ENCODE measurements at regions not wholly inside any gene's neighbourhood (a gene's known extent, or its start where the extent isn't known, plus 50 kb on each side); places are given as distances from the start of the nearest gene placed in this dataset.
"Not testable (repeated sequence)": the region's sequence is repeated elsewhere in the genome, so short reads cannot be mapped to it uniquely, and the experiment has no call there.

DNA sequence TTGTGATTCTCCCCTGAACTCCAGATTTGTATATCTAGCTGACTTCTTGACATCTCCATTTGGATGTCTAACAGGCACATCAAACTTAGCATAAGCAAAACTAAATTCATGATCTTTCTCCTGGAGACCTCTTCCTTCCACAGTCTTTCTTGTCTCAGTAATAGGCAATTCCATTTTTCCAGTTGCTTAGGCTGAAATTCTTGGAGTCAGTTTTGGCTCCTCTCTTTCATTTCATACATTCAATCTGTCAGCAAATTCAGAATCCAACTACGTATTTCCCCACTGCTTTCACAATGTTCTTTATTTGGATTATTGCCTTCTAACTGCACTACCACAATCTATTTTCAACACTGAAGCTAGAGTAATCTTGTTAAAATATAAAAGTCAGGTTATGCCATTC, 219.9 kb upstream of the GLRA2 start:
- intact Hi-C loops (cut with micrococcal nuclease) (no loop called here), in situ Hi-C loops (cut with MboI; ENCODE audit: low sequenced_read_pairs) (no loop called here), dilution Hi-C loops (cut with HindIII; ENCODE audit: low sequenced_read_pairs, unreplicated experiment) (no loop called here)
- TF ChIP-seq RFX5 (IDR thresholded peaks at IDR 0.05; ENCODE audit: low read depth, low read length) = no peak
- TF ChIP-seq, protein P1, sequence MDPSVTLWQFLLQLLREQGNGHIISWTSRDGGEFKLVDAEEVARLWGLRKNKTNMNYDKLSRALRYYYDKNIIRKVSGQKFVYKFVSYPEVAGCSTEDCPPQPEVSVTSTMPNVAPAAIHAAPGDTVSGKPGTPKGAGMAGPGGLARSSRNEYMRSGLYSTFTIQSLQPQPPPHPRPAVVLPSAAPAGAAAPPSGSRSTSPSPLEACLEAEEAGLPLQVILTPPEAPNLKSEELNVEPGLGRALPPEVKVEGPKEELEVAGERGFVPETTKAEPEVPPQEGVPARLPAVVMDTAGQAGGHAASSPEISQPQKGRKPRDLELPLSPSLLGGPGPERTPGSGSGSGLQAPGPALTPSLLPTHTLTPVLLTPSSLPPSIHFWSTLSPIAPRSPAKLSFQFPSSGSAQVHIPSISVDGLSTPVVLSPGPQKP (IDR thresholded peaks at IDR 0.05; ENCODE audit: borderline replicate concordance, low read depth, low read length) = no peak
- Histone ChIP-seq H3K9ac (ENCODE audit: low read depth, low read length) (no peak overlapping the region), H3K9me1 (ENCODE audit: insufficient read depth, low read length) (no peaks in the 10 kb centered on the region), H2AK9ac (replicated peaks; ENCODE audit: low read depth, low read length, poor library complexity) (no peak overlapping the region), H3K4ac (ENCODE audit: low read depth, low read length) (no peak overlapping the region), H2BK120ac (ENCODE audit: low read depth, low read length) (no peak overlapping the region), H2AK5ac (ENCODE audit: low read depth, low read length) (no peak overlapping the region), H3K9me3 (ENCODE audit: control insufficient read depth, insufficient read depth, low read length) (no peaks in the 10 kb centered on the region), H3K27ac (ENCODE audit: insufficient read depth, low read length) (no peak overlapping the region), H2AFZ (replicated peaks; ENCODE audit: low read length, poor library complexity) (no peak overlapping the region), H4K5ac (ENCODE audit: low read depth, low read length) (no peak overlapping the region), H3K4me2 (ENCODE audit: low read depth, low read length) (no peak overlapping the region), H3K79me1 (ENCODE audit: low read depth in 1 of 2, low read length in 2 of 2) (no peaks in the 10 kb centered on the region), H3K18ac (ENCODE audit: low read depth, low read length) (no peak overlapping the region), H2BK20ac (ENCODE audit: low read depth, low read length) (no peak overlapping the region), H4K91ac (ENCODE audit: insufficient read depth, low read depth, low read length) (no peak overlapping the region), H4K8ac (ENCODE audit: low read depth in 2 of 2, low read length in 2 of 2) (no peak overlapping the region), H3K27me3 (ENCODE audit: control insufficient read depth, insufficient read depth, low read length) (no peaks in the 10 kb centered on the region), H3K36me3 (ENCODE audit: control insufficient read depth, insufficient read depth, low read length) (no peaks in the 10 kb centered on the region), H3K23ac (ENCODE audit: low read depth, low read length) (no peak overlapping the region), H2BK15ac (ENCODE audit: low read depth, low read length) (no peak overlapping the region), H3K14ac (replicated peaks; ENCODE audit: low read depth, low read length) (no peak overlapping the region), H3K4me1 (ENCODE audit: control insufficient read depth, insufficient read depth, low read length) (no peaks in the 10 kb centered on the region), H4K20me1 (ENCODE audit: insufficient read depth, low read length) (no peaks in the 10 kb centered on the region), H2BK5ac (ENCODE audit: low read depth, low read length, poor library complexity, severe bottlenecking) (no peak overlapping the region), H3K56ac (ENCODE audit: extremely low read depth, insufficient read depth, low read length) (no peak overlapping the region), H3K4me3 (ENCODE audit: insufficient read depth, low read depth, low read length) (no peak overlapping the region)
- CTCF ChIA-PET = no interaction called here
- POLR2A ChIA-PET (ENCODE audit: unreplicated experiment) = no interaction called here
- WGBS, 2 experiments (ENCODE audit: extremely low coverage in 2 of 2, insufficient read length in 1 of 2) = no CpG with 5 or more reads among the region's 1 CpG
- no TSS peak for BruUV-seq (replicated peaks)
- no peak for DNase-seq
- ATAC-seq (ENCODE audit: low read depth) = no peak

GRCh38 chrX:14308976-14309375, 220.4 kb upstream of the GLRA2 start:
- POLR2A ChIA-PET (ENCODE audit: unreplicated experiment); H2AFZ ChIP-seq (replicated peaks; ENCODE audit: low read length, poor library complexity); H2BK120ac ChIP-seq (ENCODE audit: low read depth, low read length); intact Hi-C loops (cut with micrococcal nuclease); DNase-seq; H4K8ac ChIP-seq (ENCODE audit: low read depth in 2 of 2, low read length in 2 of 2); H4K91ac ChIP-seq (ENCODE audit: insufficient read depth, low read depth, low read length); H2BK5ac ChIP-seq (ENCODE audit: low read depth, low read length, poor library complexity, severe bottlenecking); in situ Hi-C loops (cut with MboI; ENCODE audit: low sequenced_read_pairs); CTCF ChIA-PET; H2AK9ac ChIP-seq (replicated peaks; ENCODE audit: low read depth, low read length, poor library complexity); BruUV-seq (replicated peaks); H3K18ac ChIP-seq (ENCODE audit: low read depth, low read length); H4K5ac ChIP-seq (ENCODE audit: low read depth, low read length); H2BK15ac ChIP-seq (ENCODE audit: low read depth, low read length); dilution Hi-C loops (cut with HindIII; ENCODE audit: low sequenced_read_pairs, unreplicated experiment); H3K56ac ChIP-seq (ENCODE audit: extremely low read depth, insufficient read depth, low read length); H3K9me1 ChIP-seq (ENCODE audit: insufficient read depth, low read length); H3K27ac ChIP-seq (ENCODE audit: insufficient read depth, low read length); H3K23ac ChIP-seq (ENCODE audit: low read depth, low read length); H3K9ac ChIP-seq (ENCODE audit: low read depth, low read length); H3K79me1 ChIP-seq (ENCODE audit: low read depth in 1 of 2, low read length in 2 of 2); H3K4me1 ChIP-seq (ENCODE audit: control insufficient read depth, insufficient read depth, low read length); H3K4me3 ChIP-seq (ENCODE audit: insufficient read depth, low read depth, low read length); H3K36me3 ChIP-seq (ENCODE audit: control insufficient read depth, insufficient read depth, low read length); H3K9me3 ChIP-seq (ENCODE audit: control insufficient read depth, insufficient read depth, low read length); ATAC-seq (ENCODE audit: low read depth); H3K4ac ChIP-seq (ENCODE audit: low read depth, low read length); H3K27me3 ChIP-seq (ENCODE audit: control insufficient read depth, insufficient read depth, low read length); H4K20me1 ChIP-seq (ENCODE audit: insufficient read depth, low read length); H2AK5ac ChIP-seq (ENCODE audit: low read depth, low read length); H3K14ac ChIP-seq (replicated peaks; ENCODE audit: low read depth, low read length); H2BK20ac ChIP-seq (ENCODE audit: low read depth, low read length); H3K4me2 ChIP-seq (ENCODE audit: low read depth, low read length): not testable (repeated sequence)
- no CpG with 5 or more reads among the region's 3 CpGs for WGBS, 2 experiments (ENCODE audit: extremely low coverage in 2 of 2, insufficient read length in 1 of 2)
